Activated B cell treated with CpG ODN at 0.5 μM for 24 hours (primary cell): ENCODE measurements at regions not wholly inside any gene's neighbourhood (a gene's known extent, or its start where the extent isn't known, plus 50 kb on each side); places are given as distances from the start of the nearest gene placed in this dataset.

ENCODE experiments used
- ATAC-seq: fragments of 200-7000 bp; cut with Tn5 transposase; one replicate; pipeline ENCODE4 v1.10.0; 2021; ENCODE audit warnings: low read depth, mild to moderate bottlenecking, moderate library complexity
- CTCF ChIA-PET: fragments of 350-600 bp; sonication (Branson Sonifier 250); formaldehyde crosslinking; loops from one replicate; lab custom pipeline; 2021; ENCODE audit warnings: antibody characterized with exemption; lab: Charles Lee
- POLR2A ChIA-PET: fragments of 350-600 bp; sonication (Branson Sonifier 250); formaldehyde crosslinking; loops from one replicate; lab custom pipeline; 2021; ENCODE audit warnings: antibody characterized with exemption; lab: Charles Lee
- DNase-seq: peaks from one replicate; pipeline ENCODE4 v3.0.0; 2022
- H3K27ac Mint-ChIP-seq: one replicate; pipeline ENCODE4 v1.8.0; 2020; ENCODE audit warnings: mixed read lengths
- H3K27me3 Mint-ChIP-seq: one replicate; pipeline ENCODE4 v1.8.0; 2021; ENCODE audit warnings: mixed read lengths
- H3K36me3 Mint-ChIP-seq: one replicate; pipeline ENCODE4 v1.8.0; 2021; ENCODE audit warnings: low read depth, mixed read lengths
- H3K4me1 Mint-ChIP-seq: one replicate; pipeline ENCODE4 v1.8.0; 2021; ENCODE audit warnings: mixed read lengths
- H3K4me3 Mint-ChIP-seq: one replicate; pipeline ENCODE4 v1.8.0; 2020; ENCODE audit warnings: mild to moderate bottlenecking, mixed read lengths
- H3K9me3 Mint-ChIP-seq: one replicate; pipeline ENCODE4 v1.8.0; 2020; ENCODE audit warnings: mixed read lengths
- CTCF ChIP-seq: fragments of 200-600 bp; IDR thresholded peaks from one replicate; pipeline ENCODE4 v1.8.0; 2022; ENCODE audit warnings: antibody characterized with exemption, mild to moderate bottlenecking
- intact Hi-C: fragments of 100-400 bp; cut with micrococcal nuclease; formaldehyde crosslinking; loops from one replicate; pipeline ENCODE4 v1.15.1; 2024

GRCh38 chr5:121380066-121380465 is 471.6 kb upstream of the FTMT start:
- H3K27ac Mint-ChIP-seq: no peak overlapping the region
- POLR2A ChIA-PET: no interaction called here
- no peaks in the 10 kb centered on the region for H3K36me3 Mint-ChIP-seq
- no peak overlapping the region for H3K4me3 Mint-ChIP-seq
- CTCF ChIA-PET: no interaction called here
- intact Hi-C loops: no loop called here
- H3K27me3 Mint-ChIP-seq: no peaks in the 10 kb centered on the region
- ATAC-seq (no peak), DNase-seq (no peak)
- no peaks in the 10 kb centered on the region for H3K9me3 Mint-ChIP-seq
- no peak for TF ChIP-seq CTCF
- no peaks in the 10 kb centered on the region for H3K4me1 Mint-ChIP-seq

- intact Hi-C loops: no loop called here
- Mint-ChIP-seq H3K27me3 (no peaks in the 10 kb centered on the region), H3K4me1 (no peaks in the 10 kb centered on the region), H3K36me3 (no peaks in the 10 kb centered on the region), H3K9me3 (peaks cover 2% of the 10 kb centered on the region), H3K27ac (no peak overlapping the region), H3K4me3 (no peak overlapping the region)
- no peak for ATAC-seq
- ChIA-PET CTCF (no interaction called here), POLR2A (no interaction called here)
- no peak for DNase-seq
- TF ChIP-seq CTCF: no peak
Observed at GRCh38 chr5:121384359-121384758, 467.3 kb upstream of the FTMT start.

- POLR2A ChIA-PET: no interaction called here
- intact Hi-C loops: no loop called here
- Mint-ChIP-seq H3K9me3 (peaks cover 2% of the 10 kb centered on the region), H3K4me3 (no peak overlapping the region), H3K27me3 (no peaks in the 10 kb centered on the region), H3K27ac (no peak overlapping the region), H3K36me3 (no peaks in the 10 kb centered on the region), H3K4me1 (no peaks in the 10 kb centered on the region)
- no peak for ATAC-seq
- TF ChIP-seq CTCF: no peak
- CTCF ChIA-PET: no interaction called here
- DNase-seq: no peak
Observed at GRCh38 chr5:121386334-121386733, 465.3 kb upstream of the FTMT start.

GRCh38 chr5:121396716-121397115 is 455.0 kb upstream of the FTMT start:
- H3K36me3 Mint-ChIP-seq: no peaks in the 10 kb centered on the region
- no peaks in the 10 kb centered on the region for H3K4me1 Mint-ChIP-seq
- H3K27me3 Mint-ChIP-seq: no peaks in the 10 kb centered on the region

GRCh38 chr5:121399879-121400278 is 451.8 kb upstream of the FTMT start:
- H3K4me1 Mint-ChIP-seq: no peaks in the 10 kb centered on the region
- H3K27ac Mint-ChIP-seq: no peak overlapping the region
- POLR2A ChIA-PET: no interaction called here
- H3K4me3 Mint-ChIP-seq: no peak overlapping the region
- ATAC-seq (no peak), DNase-seq (no peak)
- no peaks in the 10 kb centered on the region for H3K27me3 Mint-ChIP-seq
- H3K9me3 Mint-ChIP-seq: peaks cover 7% of the 10 kb centered on the region
- no peaks in the 10 kb centered on the region for H3K36me3 Mint-ChIP-seq
- intact Hi-C loops: no loop called here
- CTCF ChIA-PET: no interaction called here
- TF ChIP-seq CTCF: no peak

More at GRCh38 chr5:121396716-121397115, 455.0 kb upstream of the FTMT start:
- no peak for TF ChIP-seq CTCF
- Mint-ChIP-seq H3K27ac (no peak overlapping the region), H3K4me3 (no peak overlapping the region), H3K9me3 (peaks cover 3% of the 10 kb centered on the region)
- POLR2A ChIA-PET: no interaction called here
- ATAC-seq: no peak
- CTCF ChIA-PET: no interaction called here
- DNase-seq: no peak
- intact Hi-C loops: no loop called here
